ENCODE measurements at regions not wholly inside any gene's neighbourhood (a gene's known extent, or its start where the extent isn't known, plus 50 kb on each side); places are given as distances from the start of the nearest gene placed in this dataset.
A peak's percentile ranks its signal among the peaks of the same experiment; 100 is the strongest.

DNA sequence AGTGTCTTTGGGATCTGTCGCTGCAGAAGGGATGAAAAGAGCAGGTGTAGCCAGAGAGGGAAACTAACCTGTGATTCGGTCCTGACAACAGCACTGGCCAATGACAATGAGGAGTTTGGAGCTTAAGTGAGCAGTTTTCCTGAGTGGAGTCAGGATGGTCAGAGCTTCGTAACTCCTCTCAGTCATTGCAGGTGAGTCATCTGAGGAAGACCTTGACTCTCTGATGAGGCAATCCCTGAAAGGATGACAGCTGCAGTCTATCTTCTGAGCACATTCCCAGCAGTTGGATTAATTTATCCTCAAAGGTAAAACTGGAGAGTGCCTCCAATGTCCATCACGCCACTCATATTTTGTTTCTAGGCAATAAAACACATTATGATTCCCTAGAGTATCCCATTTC lies 401.9 kb downstream of the POM121L12 start:
- Histone ChIP-seq H4K20me1 (replicated peaks in 1 of 2; ENCODE audit: control insufficient read depth in 1 of 2, insufficient read depth in 2 of 2, low read length in 2 of 2) (no peaks in the 10 kb centered on the region), H3K4me2 (ENCODE audit: insufficient read depth in 1 of 2, low read depth in 2 of 2, low read length in 2 of 2) (no peak overlapping the region), H2BK120ac (replicated peaks; ENCODE audit: low read depth, low read length) (no peak overlapping the region), H3K23ac (ENCODE audit: insufficient read length) (no peak overlapping the region), H3K18ac (ENCODE audit: extremely low read depth, low read length) (no peak overlapping the region), H2AK5ac (ENCODE audit: low read depth, low read length) (no peak overlapping the region), H2BK20ac (ENCODE audit: low read length) (no peak overlapping the region), H3K4me1 (replicated peaks in 1 of 4; ENCODE audit: control insufficient read depth in 3 of 4, insufficient read depth in 4 of 4, low read length in 3 of 4) (no peaks in the 10 kb centered on the region), H2BK12ac (ENCODE audit: low read depth, low read length) (no peak overlapping the region), H3K79me2 (ENCODE audit: control insufficient read depth in 1 of 2, insufficient read depth in 2 of 2, low read length in 2 of 2) (no peaks in the 10 kb centered on the region), H3K23me2 (ENCODE audit: low read depth, low read length) (no peaks in the 10 kb centered on the region), H3K36me3 (ENCODE audit: control insufficient read depth in 2 of 4, insufficient read depth in 4 of 4, low read length in 3 of 4) (no peaks in the 10 kb centered on the region), H3K79me1 (ENCODE audit: low read depth, low read length) (no peaks in the 10 kb centered on the region), H2AFZ (ENCODE audit: low read length) (peak overlapping the region; percentile 73; the same call in 1 of the 2 replicates), H3K27ac (ENCODE audit: low read depth, low read length) (no peak overlapping the region), H2BK5ac (ENCODE audit: low read depth, low read length) (no peak overlapping the region), H2BK15ac (ENCODE audit: low read length) (no peak overlapping the region), H4K8ac (ENCODE audit: extremely low read depth, insufficient read depth, low read length) (no peak overlapping the region), H3K27me3 (replicated peaks in 1 of 4; ENCODE audit: control insufficient read depth in 3 of 4, extremely low read depth in 1 of 4, insufficient read depth in 3 of 4, low read length in 3 of 4) (no peaks in the 10 kb centered on the region), H3K14ac (ENCODE audit: insufficient read length) (no peak overlapping the region), H4K91ac (replicated peaks; ENCODE audit: insufficient read length, low read length) (no peak overlapping the region), H3K56ac (replicated peaks; ENCODE audit: insufficient read length, low read depth, low read length) (no peak overlapping the region), H4K5ac (ENCODE audit: insufficient read length, low read depth, low read length) (no peak overlapping the region), H3K9ac (replicated peaks in 1 of 4; ENCODE audit: extremely low read depth in 1 of 4, low read depth in 3 of 4, low read length in 3 of 4) (no peak overlapping the region), H3K9me3 (ENCODE audit: insufficient read depth in 2 of 2, low read depth in 1 of 2, low read length in 1 of 2) (no peaks in the 10 kb centered on the region), H3K4me3 (ENCODE audit: extremely low read depth in 1 of 4, insufficient read depth in 2 of 4, low read depth in 3 of 4, low read length in 4 of 4) (no peak overlapping the region), H3K4ac (replicated peaks; ENCODE audit: insufficient read length, low read depth, low read length) (no peak overlapping the region)
- no peak for FAIRE-seq
- POLR2A ChIA-PET (ENCODE audit: partially characterized antibody), result no interaction called here
- no peak for DNase-seq (ENCODE audit: low read depth in 1 of 2, low spot score in 2 of 2)
- CTCF ChIA-PET (ENCODE audit: partially characterized antibody), result no interaction called here
- 91% methylated on average over 4 of the region's 4 CpGs; no CpG with 5 or more reads in 1 of the 2 experiments for WGBS, 2 experiments (ENCODE audit: extremely low coverage in 1 of 2, insufficient coverage in 1 of 2, insufficient read length in 1 of 2, insufficient replicate concordance in 2 of 2, low coverage in 1 of 2, low lambda C conversion rate in 2 of 2, missing lambda C conversion rate in 1 of 2)
- TF ChIP-seq, protein P1, sequence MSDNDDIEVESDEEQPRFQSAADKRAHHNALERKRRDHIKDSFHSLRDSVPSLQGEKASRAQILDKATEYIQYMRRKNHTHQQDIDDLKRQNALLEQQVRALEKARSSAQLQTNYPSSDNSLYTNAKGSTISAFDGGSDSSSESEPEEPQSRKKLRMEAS (IDR thresholded peaks at IDR 0.05), result no peak
- no peak for TF ChIP-seq JUN (IDR thresholded peaks at IDR 0.05; ENCODE audit: low read depth, low read length)

Data from H1 (cell line).